CD4-positive, alpha-beta T cell (primary cell): ENCODE measurements at regions not wholly inside any gene's neighbourhood (a gene's known extent, or its start where the extent isn't known, plus 50 kb on each side); places are given as distances from the start of the nearest gene placed in this dataset.

Experiments
- ATAC-seq: fragments of 200-7000 bp; cut with Tn5 transposase; one replicate; pipeline ENCODE4 v1.10.0; 2022; ENCODE audit warnings: mild to moderate bottlenecking; ENCODE audit not compliant: poor library complexity
- CTCF ChIA-PET: fragments of 350-600 bp; sonication (Branson Sonifier 250); formaldehyde crosslinking; loops from one replicate; lab custom pipeline; 2021; ENCODE audit warnings: antibody characterized with exemption, inconsistent platforms; lab: Charles Lee
- POLR2A ChIA-PET: fragments of 350-600 bp; sonication (Branson Sonifier 250); formaldehyde crosslinking; loops from one replicate; lab custom pipeline; 2021; ENCODE audit warnings: antibody characterized with exemption, inconsistent platforms; lab: Charles Lee
- DNase-seq, 14 experiments: peaks; one replicate each; pipeline ENCODE4 v3.0.0-alpha.2; 2013 to 2020; ENCODE audit warnings: mixed read lengths in 2 of 14
- H3K27ac ChIP-seq, 2 donors: one replicate each; pipeline versions ENCODE4 v1.5.1 to v1.7.0; 2013; ENCODE audit warnings: low read length in 2 of 2, low read depth in 1 of 2, mild to moderate bottlenecking in 1 of 2
- H3K27me3 ChIP-seq, 2 experiments: 1 replicate in 1 of 2; 2 replicates in 1 of 2; pipeline versions ENCODE4 v1.6.1 to v1.7.0; 2013; ENCODE audit warnings: low read length in 2 of 2, control low read depth in 1 of 2, mild to moderate bottlenecking in 1 of 2, moderate library complexity in 1 of 2; ENCODE audit not compliant: insufficient read depth in 2 of 2, control insufficient read depth in 1 of 2
- H3K36me3 ChIP-seq: one replicate; pipeline ENCODE4 v1.6.1; 2013; ENCODE audit warnings: low read length, control low read depth; ENCODE audit not compliant: insufficient read depth
- H3K4me1 ChIP-seq: one replicate; pipeline ENCODE4 v1.6.1; 2013; ENCODE audit warnings: low read length, control low read depth; ENCODE audit not compliant: insufficient read depth
- H3K4me3 ChIP-seq: one replicate; pipeline ENCODE4 v1.5.1; 2013; ENCODE audit warnings: mild to moderate bottlenecking, low read length, moderate library complexity
- H3K9me3 ChIP-seq, 2 experiments: 1 replicate in 1 of 2; 2 replicates in 1 of 2; pipeline versions ENCODE4 v1.6.1 to v1.7.0; 2013; ENCODE audit warnings: low read length in 2 of 2, mild to moderate bottlenecking in 2 of 2, control low read depth in 1 of 2, moderate library complexity in 1 of 2; ENCODE audit not compliant: control insufficient read depth in 1 of 2, insufficient read depth in 1 of 2
- H3K27ac Mint-ChIP-seq: one replicate; pipeline ENCODE4 v1.8.0; 2020; ENCODE audit warnings: mixed read lengths
- H3K27me3 Mint-ChIP-seq: one replicate; pipeline ENCODE4 v1.8.0; 2021; ENCODE audit warnings: mixed read lengths
- H3K36me3 Mint-ChIP-seq: one replicate; pipeline ENCODE4 v1.8.0; 2021; ENCODE audit warnings: low read depth, mixed read lengths
- H3K4me1 Mint-ChIP-seq: one replicate; pipeline ENCODE4 v1.8.0; 2021; ENCODE audit warnings: low read depth, mixed read lengths
- H3K4me3 Mint-ChIP-seq: one replicate; pipeline ENCODE4 v1.8.0; 2020; ENCODE audit warnings: mild to moderate bottlenecking, mixed read lengths
- H3K9me3 Mint-ChIP-seq: one replicate; pipeline ENCODE4 v1.8.0; 2020; ENCODE audit warnings: mixed read lengths
- CTCF ChIP-seq: fragments of 200-600 bp; IDR thresholded peaks from one replicate; pipeline ENCODE4 v1.8.0; 2022; ENCODE audit warnings: antibody characterized with exemption, mild to moderate bottlenecking
- intact Hi-C, 2 experiments: fragments of 100-400 bp; cut with DNase I in 1 of 2; cut with micrococcal nuclease in 1 of 2; formaldehyde crosslinking; loops; one replicate each; pipeline versions ENCODE4 v1.15.1 to v1.9.0; 2023 to 2025; cut with DNase I, micrococcal nuclease

- no peaks in the 10 kb centered on the region for H3K27me3 ChIP-seq
- H3K9me3 Mint-ChIP-seq: no peaks in the 10 kb centered on the region
- intact Hi-C loops: no loop called here
- ATAC-seq (no peak), DNase-seq (peak in 2 of 14 experiments; percentile 50 to 63)
- no peaks in the 10 kb centered on the region for H3K9me3 ChIP-seq
- ChIA-PET CTCF (no interaction called here), POLR2A (no interaction called here)
- no peaks in the 10 kb centered on the region for H3K36me3 ChIP-seq
- TF ChIP-seq CTCF: no peak
- no peaks in the 10 kb centered on the region for H3K36me3 Mint-ChIP-seq
- H3K4me1 Mint-ChIP-seq: no peaks in the 10 kb centered on the region
- H3K4me3 ChIP-seq: no peak overlapping the region
- no peak overlapping the region for H3K4me3 Mint-ChIP-seq
- H3K27ac Mint-ChIP-seq: no peak overlapping the region
- no peak overlapping the region for H3K27ac ChIP-seq
- H3K4me1 ChIP-seq: no peaks in the 10 kb centered on the region
- no peaks in the 10 kb centered on the region for H3K27me3 Mint-ChIP-seq
Measured at GRCh38 chr4:74659576-74660411, 134.5 kb downstream of the BTC start.

- Histone ChIP-seq H3K36me3 (no peaks in the 10 kb centered on the region), H3K4me1 (no peaks in the 10 kb centered on the region), H3K27me3 (no peaks in the 10 kb centered on the region), H3K9me3 (no peaks in the 10 kb centered on the region), H3K27ac (no peak overlapping the region), H3K4me3 (no peak overlapping the region)
- DNase-seq (no peak), ATAC-seq (no peak)
- POLR2A ChIA-PET: no interaction called here
- Mint-ChIP-seq H3K27me3 (no peaks in the 10 kb centered on the region), H3K4me1 (no peaks in the 10 kb centered on the region), H3K36me3 (no peaks in the 10 kb centered on the region), H3K27ac (no peak overlapping the region), H3K4me3 (no peak overlapping the region), H3K9me3 (no peaks in the 10 kb centered on the region)
- CTCF ChIA-PET: interaction anchor here (0.6 kb wide), 2 partner anchors 26 to 460 kb away, joined by 3 to 4 read pairs; no protein-coding TSS in a partner anchor
- TF ChIP-seq CTCF: no peak
- intact Hi-C loops: no loop called here
Measured at GRCh38 chr4:74660866-74661265, 133.5 kb downstream of the BTC start.

- Histone ChIP-seq H3K27me3 (no peaks in the 10 kb centered on the region), H3K27ac (no peak overlapping the region), H3K4me3 (no peak overlapping the region), H3K36me3 (no peaks in the 10 kb centered on the region), H3K9me3 (no peaks in the 10 kb centered on the region), H3K4me1 (no peaks in the 10 kb centered on the region)
- Mint-ChIP-seq H3K27me3 (no peaks in the 10 kb centered on the region), H3K4me3 (no peak overlapping the region), H3K9me3 (no peaks in the 10 kb centered on the region), H3K36me3 (no peaks in the 10 kb centered on the region), H3K27ac (no peak overlapping the region), H3K4me1 (no peaks in the 10 kb centered on the region)
- TF ChIP-seq CTCF: no peak
- intact Hi-C loops: no loop called here
- CTCF ChIA-PET: interaction anchor here (0.6 kb wide), 2 partner anchors 25 to 461 kb away, joined by 3 to 4 read pairs; no protein-coding TSS in a partner anchor
- DNase-seq (peak in 1 of 14 experiments; percentile 8), ATAC-seq (no peak)
- POLR2A ChIA-PET: no interaction called here
Measured at GRCh38 chr4:74661427-74662201, 132.7 kb downstream of the BTC start.
